Lower leg skin (tissue), 3 donors: ENCODE measurements at regions not wholly inside any gene's neighbourhood (a gene's known extent, or its start where the extent isn't known, plus 50 kb on each side); places are given as distances from the start of the nearest gene placed in this dataset.

ENCODE experiments used
- CTCF ChIP-seq, 3 donors: fragments of 450-650 bp; IDR thresholded peaks; one replicate each; pipeline ENCODE4 v1.5.1; 2016; ENCODE audit warnings: antibody characterized with exemption in 3 of 3, mild to moderate bottlenecking in 3 of 3, moderate library complexity in 2 of 3
- POLR2A ChIP-seq, 2 donors: fragments of 450-650 bp; IDR thresholded peaks; one replicate each; pipeline ENCODE4 v1.6.1; 2016 to 2017; ENCODE audit warnings: antibody characterized with exemption in 2 of 2, mild to moderate bottlenecking in 1 of 2, moderate library complexity in 1 of 2

DNA sequence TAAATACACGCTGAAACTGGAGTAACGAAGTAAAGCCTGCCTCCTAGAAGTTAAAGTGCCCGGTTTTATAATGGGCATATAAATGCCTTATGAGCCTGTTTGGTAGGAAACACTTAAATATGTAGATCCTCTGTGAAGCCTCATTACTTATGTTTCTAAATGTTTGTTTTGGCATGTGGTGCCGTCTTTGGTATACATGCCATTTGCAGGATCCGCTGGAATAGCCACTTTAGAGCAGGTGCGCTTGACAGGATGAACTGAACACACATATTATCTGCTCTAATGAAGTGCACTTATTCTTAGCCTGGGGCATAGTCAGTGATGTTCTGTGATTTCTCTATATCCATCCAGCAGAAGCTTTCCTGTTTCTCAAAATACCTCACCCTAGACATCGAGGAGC, 778.1 kb upstream of the WWC1 start:
- TF ChIP-seq CTCF (IDR thresholded peaks at IDR 0.05), result no peak
- no peak for TF ChIP-seq POLR2A (IDR thresholded peaks at IDR 0.05)
